SH-SY5Y (cell line): ENCODE measurements at regions not wholly inside any gene's neighbourhood (a gene's known extent, or its start where the extent isn't known, plus 50 kb on each side); places are given as distances from the start of the nearest gene placed in this dataset.

Source experiments
- GATA2 ChIP-seq: IDR thresholded peaks from 2 replicates; pipeline ENCODE4 v1.6.1; 2011; ENCODE audit warnings: mild to moderate bottlenecking, low read depth, low read length
- GATA3 ChIP-seq: IDR thresholded peaks from 2 replicates; pipeline ENCODE4 v1.6.1; 2011; ENCODE audit warnings: low read depth, mild to moderate bottlenecking, low read length, moderate library complexity

- TF ChIP-seq GATA3 = no peak
- TF ChIP-seq GATA2 = no peak
These were observed 1289.0 kb upstream of the AUTS2 start for GRCh38 chr7:68309271-68309670.

GRCh38 chr7:68309806-68310205 is 1288.5 kb upstream of the AUTS2 start:
- TF ChIP-seq GATA3 (no peak), GATA2 (no peak)

- TF ChIP-seq GATA3 (no peak), GATA2 (no peak)
These were observed 1286.3 kb upstream of the AUTS2 start for GRCh38 chr7:68311958-68312357.

GRCh38 chr7:68313806-68314205 is 1284.5 kb upstream of the AUTS2 start:
- no peak for TF ChIP-seq GATA2
- TF ChIP-seq GATA3 = no peak

- TF ChIP-seq GATA3 (no peak), GATA2 (no peak)
These were observed 1284.1 kb upstream of the AUTS2 start for GRCh38 chr7:68314208-68314607.

- TF ChIP-seq GATA3 = no peak
- TF ChIP-seq GATA2 = no peak
These were observed 1280.8 kb upstream of the AUTS2 start for GRCh38 chr7:68317476-68317875.

- TF ChIP-seq GATA3 = no peak
- TF ChIP-seq GATA2 = no peak
These were observed 1279.2 kb upstream of the AUTS2 start for GRCh38 chr7:68319061-68319460.

- TF ChIP-seq GATA3 = peak; percentile 59
- peak; percentile 96 for TF ChIP-seq GATA2
These were observed 1277.1 kb upstream of the AUTS2 start for GRCh38 chr7:68321076-68321639.

GRCh38 chr7:68321776-68322496 is 1276.3 kb upstream of the AUTS2 start:
- TF ChIP-seq GATA3 = no peak
- TF ChIP-seq GATA2 = no peak

- no peak for TF ChIP-seq GATA2
- TF ChIP-seq GATA3 = no peak
These were observed 1273.7 kb upstream of the AUTS2 start for GRCh38 chr7:68324621-68325020.

GRCh38 chr7:68334216-68334615 is 1264.1 kb upstream of the AUTS2 start:
- no peak for TF ChIP-seq GATA2
- TF ChIP-seq GATA3 = no peak

GRCh38 chr7:68334636-68335272 is 1263.5 kb upstream of the AUTS2 start:
- no peak for TF ChIP-seq GATA2
- TF ChIP-seq GATA3 = no peak

GRCh38 chr7:68336594-68336993 is 1261.7 kb upstream of the AUTS2 start:
- TF ChIP-seq GATA2 (no peak), GATA3 (no peak)

GRCh38 chr7:68348401-68348800 is 1249.9 kb upstream of the AUTS2 start:
- TF ChIP-seq GATA3 (no peak), GATA2 (no peak)
